IMR-90 (cell line): ENCODE measurements at regions not wholly inside any gene's neighbourhood (a gene's known extent, or its start where the extent isn't known, plus 50 kb on each side); places are given as distances from the start of the nearest gene placed in this dataset.

Experiments used
- RCOR1 ChIP-seq: IDR thresholded peaks from 2 replicates; pipeline ENCODE4 v1.6.1; 2012; ENCODE audit warnings: mild to moderate bottlenecking, low read length, improper control_type of control experiment; ENCODE audit not compliant: insufficient replicate concordance
- RFX5 ChIP-seq: IDR thresholded peaks from 2 replicates; pipeline ENCODE4 v1.8.0; 2012; ENCODE audit warnings: low read depth, mild to moderate bottlenecking, low read length, moderate library complexity
- TF ChIP-seq, protein P1 (sequence below): conservative IDR thresholded peaks from 2 replicates; pipeline ENCODE4 v1.5.1; 2012; ENCODE audit warnings: mild to moderate bottlenecking, low read depth, low read length, improper control_type of control experiment

DNA sequence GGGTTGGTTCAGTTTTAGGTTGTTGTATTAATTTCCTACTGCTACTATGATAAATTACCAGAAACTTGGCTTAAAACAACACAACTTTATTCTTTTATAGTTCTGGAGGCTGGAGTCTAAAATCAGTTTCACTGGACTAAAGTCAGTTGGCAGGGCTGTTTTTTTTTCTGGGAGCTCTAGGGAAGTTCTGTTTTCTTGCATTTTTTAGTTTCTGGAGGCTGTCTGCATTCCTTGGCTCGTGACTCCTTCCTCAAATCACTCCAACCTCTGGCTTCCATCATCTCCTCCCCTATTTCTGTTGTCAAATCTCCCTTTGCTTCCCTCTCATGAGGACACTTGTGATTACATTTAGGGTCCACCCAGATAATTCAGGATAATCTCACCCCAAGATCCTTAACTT lies 51.3 kb upstream of the SUB1 start:
- TF ChIP-seq, protein P1, sequence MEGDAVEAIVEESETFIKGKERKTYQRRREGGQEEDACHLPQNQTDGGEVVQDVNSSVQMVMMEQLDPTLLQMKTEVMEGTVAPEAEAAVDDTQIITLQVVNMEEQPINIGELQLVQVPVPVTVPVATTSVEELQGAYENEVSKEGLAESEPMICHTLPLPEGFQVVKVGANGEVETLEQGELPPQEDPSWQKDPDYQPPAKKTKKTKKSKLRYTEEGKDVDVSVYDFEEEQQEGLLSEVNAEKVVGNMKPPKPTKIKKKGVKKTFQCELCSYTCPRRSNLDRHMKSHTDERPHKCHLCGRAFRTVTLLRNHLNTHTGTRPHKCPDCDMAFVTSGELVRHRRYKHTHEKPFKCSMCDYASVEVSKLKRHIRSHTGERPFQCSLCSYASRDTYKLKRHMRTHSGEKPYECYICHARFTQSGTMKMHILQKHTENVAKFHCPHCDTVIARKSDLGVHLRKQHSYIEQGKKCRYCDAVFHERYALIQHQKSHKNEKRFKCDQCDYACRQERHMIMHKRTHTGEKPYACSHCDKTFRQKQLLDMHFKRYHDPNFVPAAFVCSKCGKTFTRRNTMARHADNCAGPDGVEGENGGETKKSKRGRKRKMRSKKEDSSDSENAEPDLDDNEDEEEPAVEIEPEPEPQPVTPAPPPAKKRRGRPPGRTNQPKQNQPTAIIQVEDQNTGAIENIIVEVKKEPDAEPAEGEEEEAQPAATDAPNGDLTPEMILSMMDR: no peak
- TF ChIP-seq RCOR1: no peak
- no peak for TF ChIP-seq RFX5
